ENCODE measurements at regions not wholly inside any gene's neighbourhood (a gene's known extent, or its start where the extent isn't known, plus 50 kb on each side); places are given as distances from the start of the nearest gene placed in this dataset.

DNA sequence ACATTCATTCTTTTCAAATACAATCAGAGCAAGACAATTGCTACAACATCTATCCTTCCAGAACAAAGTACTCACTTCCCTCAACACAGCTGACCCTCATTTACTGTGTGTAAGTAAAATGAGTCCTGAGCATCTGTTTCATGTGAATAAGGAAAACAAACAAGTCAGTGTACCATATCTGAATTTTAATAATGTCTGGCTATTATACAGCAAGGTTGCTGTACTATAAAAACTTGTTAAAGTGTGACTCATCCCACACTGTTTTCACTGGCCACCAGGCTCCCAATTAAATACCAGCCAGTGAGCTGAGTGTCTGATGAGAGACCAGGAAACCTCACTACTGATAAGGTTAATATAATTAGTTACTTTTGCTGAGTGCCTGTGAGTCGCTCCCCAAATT lies 339.8 kb downstream of the AGTPBP1 start:
- Mint-ChIP-seq H3K27me3 (peaks cover 3% of the 10 kb centered on the region), H3K4me1 (no peaks in the 10 kb centered on the region), H3K4me3 (no peak overlapping the region), H3K27ac (no peak overlapping the region), H3K9me3 (ENCODE audit: insufficient read depth) (no peaks in the 10 kb centered on the region)
- H3K9ac ChIP-seq (ENCODE audit: low read length): no peak overlapping the region
- H3K27ac ChIP-seq (ENCODE audit: low read length in 2 of 2): no peak overlapping the region
- H3K4me1 ChIP-seq (ENCODE audit: control insufficient read depth in 2 of 2, insufficient read depth in 2 of 2, low read length in 2 of 2): no peaks in the 10 kb centered on the region
- H3K27me3 ChIP-seq (replicated peaks in 1 of 4; ENCODE audit: control extremely low read depth in 1 of 4, control insufficient read depth in 3 of 4, insufficient read depth in 4 of 4, low read length in 3 of 4): no peaks in the 10 kb centered on the region
- no peak for DNase-seq
- TF ChIP-seq EZH2 (IDR thresholded peaks at IDR 0.05; ENCODE audit: borderline replicate concordance, insufficient read depth, low read depth, low read length, poor library complexity, severe bottlenecking): no peak
- TF ChIP-seq, protein P1, sequence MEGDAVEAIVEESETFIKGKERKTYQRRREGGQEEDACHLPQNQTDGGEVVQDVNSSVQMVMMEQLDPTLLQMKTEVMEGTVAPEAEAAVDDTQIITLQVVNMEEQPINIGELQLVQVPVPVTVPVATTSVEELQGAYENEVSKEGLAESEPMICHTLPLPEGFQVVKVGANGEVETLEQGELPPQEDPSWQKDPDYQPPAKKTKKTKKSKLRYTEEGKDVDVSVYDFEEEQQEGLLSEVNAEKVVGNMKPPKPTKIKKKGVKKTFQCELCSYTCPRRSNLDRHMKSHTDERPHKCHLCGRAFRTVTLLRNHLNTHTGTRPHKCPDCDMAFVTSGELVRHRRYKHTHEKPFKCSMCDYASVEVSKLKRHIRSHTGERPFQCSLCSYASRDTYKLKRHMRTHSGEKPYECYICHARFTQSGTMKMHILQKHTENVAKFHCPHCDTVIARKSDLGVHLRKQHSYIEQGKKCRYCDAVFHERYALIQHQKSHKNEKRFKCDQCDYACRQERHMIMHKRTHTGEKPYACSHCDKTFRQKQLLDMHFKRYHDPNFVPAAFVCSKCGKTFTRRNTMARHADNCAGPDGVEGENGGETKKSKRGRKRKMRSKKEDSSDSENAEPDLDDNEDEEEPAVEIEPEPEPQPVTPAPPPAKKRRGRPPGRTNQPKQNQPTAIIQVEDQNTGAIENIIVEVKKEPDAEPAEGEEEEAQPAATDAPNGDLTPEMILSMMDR (IDR thresholded peaks at IDR 0.05): no peak
- no peaks in the 10 kb centered on the region for H4K20me1 ChIP-seq (ENCODE audit: control insufficient read depth, insufficient read depth, low read length, poor library complexity, severe bottlenecking)
- WGBS (ENCODE audit: insufficient coverage): no CpG with 5 or more reads among the region's 1 CpG
- intact Hi-C loops (cut with micrococcal nuclease): no loop called here
- no peak overlapping the region for H3K4me3 ChIP-seq (ENCODE audit: control extremely low read depth in 1 of 5, extremely low read depth in 1 of 5, insufficient read depth in 1 of 5, low read depth in 2 of 5, low read length in 4 of 5)
- no peak for ATAC-seq (ENCODE audit: low read depth)
- no peaks in the 10 kb centered on the region for H3K79me2 ChIP-seq (ENCODE audit: control insufficient read depth, insufficient read depth, low read length)
- no peak overlapping the region for H3K4me2 ChIP-seq (replicated peaks; ENCODE audit: low read depth, low read length, poor library complexity, severe bottlenecking)
- CTCF ChIA-PET: no interaction called here
- no peaks in the 10 kb centered on the region for H3K36me3 ChIP-seq (replicated peaks in 1 of 2; ENCODE audit: control extremely low read depth in 1 of 2, control insufficient read depth in 1 of 2, extremely low read depth in 1 of 2, insufficient read depth in 2 of 2, low read length in 1 of 2)
- no peak overlapping the region for H2AFZ ChIP-seq (ENCODE audit: insufficient read depth, low read depth, low read length, poor library complexity, severe bottlenecking)
- POLR2A ChIA-PET: no interaction called here
- no peaks in the 10 kb centered on the region for H3K9me3 ChIP-seq (ENCODE audit: control extremely low read depth in 1 of 3, control insufficient read depth in 2 of 3, insufficient read depth in 1 of 3, low read length in 2 of 3)

DNA sequence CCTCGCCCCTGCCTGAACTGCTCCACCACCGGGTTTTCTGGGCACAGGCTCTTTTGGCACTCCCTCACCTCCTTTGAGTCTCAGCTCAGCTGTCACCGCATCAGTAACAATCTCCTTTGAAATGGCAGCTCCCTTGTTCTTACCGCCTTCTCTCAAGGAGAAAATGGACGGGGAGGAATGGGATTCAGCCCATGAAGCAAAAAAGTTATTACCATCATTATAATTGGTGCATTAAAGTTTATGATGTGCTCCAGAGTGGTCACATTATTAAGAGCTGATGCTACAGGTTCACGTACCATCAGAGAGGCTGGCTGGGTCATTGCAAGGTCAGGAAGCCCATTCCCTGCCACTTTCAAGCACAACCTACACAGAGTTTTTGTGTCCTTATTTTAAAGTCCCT lies 344.7 kb downstream of the AGTPBP1 start:
- no peaks in the 10 kb centered on the region for H4K20me1 ChIP-seq (ENCODE audit: control insufficient read depth, insufficient read depth, low read length, poor library complexity, severe bottlenecking)
- H3K4me1 ChIP-seq (ENCODE audit: control insufficient read depth in 2 of 2, insufficient read depth in 2 of 2, low read length in 2 of 2): no peaks in the 10 kb centered on the region
- TF ChIP-seq EZH2 (IDR thresholded peaks at IDR 0.05; ENCODE audit: borderline replicate concordance, insufficient read depth, low read depth, low read length, poor library complexity, severe bottlenecking): no peak
- TF ChIP-seq, protein P1 (IDR thresholded peaks at IDR 0.05): no peak
- H3K36me3 ChIP-seq (replicated peaks in 1 of 2; ENCODE audit: control extremely low read depth in 1 of 2, control insufficient read depth in 1 of 2, extremely low read depth in 1 of 2, insufficient read depth in 2 of 2, low read length in 1 of 2): no peaks in the 10 kb centered on the region
- ChIA-PET POLR2A (no interaction called here), CTCF (no interaction called here)
- no peaks in the 10 kb centered on the region for H3K79me2 ChIP-seq (ENCODE audit: control insufficient read depth, insufficient read depth, low read length)
- no peak overlapping the region for H3K4me3 Mint-ChIP-seq
- H3K4me3 ChIP-seq (ENCODE audit: control extremely low read depth in 1 of 5, extremely low read depth in 1 of 5, insufficient read depth in 1 of 5, low read depth in 2 of 5, low read length in 4 of 5): no peak overlapping the region
- ATAC-seq (ENCODE audit: low read depth) (no peak), DNase-seq (no peak)
- no peak overlapping the region for H3K4me2 ChIP-seq (replicated peaks; ENCODE audit: low read depth, low read length, poor library complexity, severe bottlenecking)
- H3K9me3 Mint-ChIP-seq (ENCODE audit: insufficient read depth): no peaks in the 10 kb centered on the region
- H3K9me3 ChIP-seq (ENCODE audit: control extremely low read depth in 1 of 3, control insufficient read depth in 2 of 3, insufficient read depth in 1 of 3, low read length in 2 of 3): no peaks in the 10 kb centered on the region
- no peak overlapping the region for H3K27ac ChIP-seq (ENCODE audit: low read length in 2 of 2)
- peaks cover 0 to 2% (median 0%) of the 10 kb centered on the region in 4 experiments for H3K27me3 ChIP-seq (replicated peaks in 1 of 4; ENCODE audit: control extremely low read depth in 1 of 4, control insufficient read depth in 3 of 4, insufficient read depth in 4 of 4, low read length in 3 of 4)
- H3K27me3 Mint-ChIP-seq: peaks cover 6% of the 10 kb centered on the region
- H3K9ac ChIP-seq (ENCODE audit: low read length): no peak overlapping the region
- H3K27ac Mint-ChIP-seq: no peak overlapping the region
- 86% methylated on average over 3 of the region's 6 CpGs for WGBS (ENCODE audit: insufficient coverage)
- intact Hi-C loops (cut with micrococcal nuclease): no loop called here
- no peaks in the 10 kb centered on the region for H3K4me1 Mint-ChIP-seq
- H2AFZ ChIP-seq (ENCODE audit: insufficient read depth, low read depth, low read length, poor library complexity, severe bottlenecking): no peak overlapping the region

Data from B cell (primary cell).